NT2/D1 (cell line): ENCODE measurements at regions not wholly inside any gene's neighbourhood (a gene's known extent, or its start where the extent isn't known, plus 50 kb on each side); places are given as distances from the start of the nearest gene placed in this dataset.

Source experiments
- SUZ12 ChIP-seq: IDR thresholded peaks from 2 replicates; pipeline ENCODE4 v1.6.1; 2011; ENCODE audit not compliant: insufficient read length, insufficient read depth; ENCODE audit errors: extremely low read depth
- YY1 ChIP-seq: IDR thresholded peaks from 2 replicates; pipeline ENCODE4 v1.6.1; 2011; ENCODE audit not compliant: insufficient read length, insufficient read depth

DNA sequence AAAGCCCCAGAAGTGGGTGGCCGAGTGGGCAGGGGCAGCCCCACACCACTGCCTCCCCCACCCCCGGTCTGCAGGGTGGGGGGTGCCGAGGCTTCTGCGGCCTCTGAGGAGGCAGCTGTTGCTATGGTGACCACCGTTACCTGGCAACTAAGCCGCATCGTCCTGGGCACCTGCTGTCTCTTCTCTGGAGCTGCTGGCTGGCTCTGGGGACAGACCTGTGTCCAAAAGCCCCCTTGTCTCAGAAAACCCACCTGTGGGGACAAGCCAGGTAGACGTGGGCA, 79.9 kb upstream of the PRR5 start:
- TF ChIP-seq SUZ12 (no peak), YY1 (no peak)
